Vagina (tissue), 2 donors: ENCODE measurements at regions not wholly inside any gene's neighbourhood (a gene's known extent, or its start where the extent isn't known, plus 50 kb on each side); places are given as distances from the start of the nearest gene placed in this dataset.

Experiments used
- POLR2A ChIP-seq, 2 donors: fragments of 450-650 bp; IDR thresholded peaks; one replicate each; pipeline ENCODE4 v1.6.1; 2017; ENCODE audit warnings: antibody characterized with exemption in 2 of 2, mild to moderate bottlenecking in 2 of 2, moderate library complexity in 2 of 2
- TF ChIP-seq, protein P1 (sequence below), 3 experiments: fragments of 450-650 bp in 2 of 3; fragments of 200-600 bp in 1 of 3; sonication (generic) in 1 of 3; IDR thresholded peaks; one replicate each; pipeline ENCODE4 v1.5.1; 2017 to 2019; ENCODE audit warnings: antibody characterized with exemption in 3 of 3, mild to moderate bottlenecking in 2 of 3, moderate library complexity in 2 of 3

DNA sequence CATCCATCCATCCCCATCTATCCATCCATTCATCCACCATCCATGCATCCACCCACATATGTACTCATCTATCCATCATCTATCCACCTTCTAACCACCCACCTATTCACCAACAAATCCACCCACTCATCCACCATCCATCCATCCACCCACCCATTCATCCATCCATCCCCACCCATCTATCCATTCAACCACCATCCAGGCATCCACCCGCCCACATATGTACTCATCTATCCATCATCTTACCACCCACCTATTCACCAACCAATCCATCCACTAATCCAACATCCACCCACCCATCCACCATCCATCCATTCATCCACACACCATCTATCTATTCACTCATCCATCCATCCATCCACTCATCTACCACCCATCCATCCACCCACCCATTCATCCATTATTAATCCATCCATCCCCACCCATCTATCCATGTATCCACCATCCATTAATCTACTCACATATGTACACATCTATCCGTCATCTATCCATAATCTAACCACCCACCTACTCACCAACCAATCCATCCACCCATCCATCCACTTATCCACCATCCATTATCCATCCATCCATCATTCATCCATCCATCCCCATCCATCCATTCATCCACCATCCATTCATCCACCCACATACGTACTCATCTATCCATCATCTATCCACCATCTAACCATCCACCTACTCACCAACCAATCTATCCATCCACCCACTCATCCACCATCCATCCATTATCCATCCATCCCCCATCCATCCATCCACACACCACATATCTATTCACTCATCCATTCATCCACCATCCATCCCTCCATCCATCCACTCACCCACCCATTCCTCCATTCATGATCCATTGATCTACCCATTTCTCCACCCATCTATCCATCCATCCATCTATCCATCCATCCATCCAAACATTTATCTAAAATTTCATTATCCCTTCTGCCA is 940.0 kb downstream of the BRD1 start:
- TF ChIP-seq, protein P1, sequence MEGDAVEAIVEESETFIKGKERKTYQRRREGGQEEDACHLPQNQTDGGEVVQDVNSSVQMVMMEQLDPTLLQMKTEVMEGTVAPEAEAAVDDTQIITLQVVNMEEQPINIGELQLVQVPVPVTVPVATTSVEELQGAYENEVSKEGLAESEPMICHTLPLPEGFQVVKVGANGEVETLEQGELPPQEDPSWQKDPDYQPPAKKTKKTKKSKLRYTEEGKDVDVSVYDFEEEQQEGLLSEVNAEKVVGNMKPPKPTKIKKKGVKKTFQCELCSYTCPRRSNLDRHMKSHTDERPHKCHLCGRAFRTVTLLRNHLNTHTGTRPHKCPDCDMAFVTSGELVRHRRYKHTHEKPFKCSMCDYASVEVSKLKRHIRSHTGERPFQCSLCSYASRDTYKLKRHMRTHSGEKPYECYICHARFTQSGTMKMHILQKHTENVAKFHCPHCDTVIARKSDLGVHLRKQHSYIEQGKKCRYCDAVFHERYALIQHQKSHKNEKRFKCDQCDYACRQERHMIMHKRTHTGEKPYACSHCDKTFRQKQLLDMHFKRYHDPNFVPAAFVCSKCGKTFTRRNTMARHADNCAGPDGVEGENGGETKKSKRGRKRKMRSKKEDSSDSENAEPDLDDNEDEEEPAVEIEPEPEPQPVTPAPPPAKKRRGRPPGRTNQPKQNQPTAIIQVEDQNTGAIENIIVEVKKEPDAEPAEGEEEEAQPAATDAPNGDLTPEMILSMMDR (IDR thresholded peaks at IDR 0.05) = no peak
- no peak for TF ChIP-seq POLR2A (IDR thresholded peaks at IDR 0.05)
